ENCODE measurements at regions not wholly inside any gene's neighbourhood (a gene's known extent, or its start where the extent isn't known, plus 50 kb on each side); places are given as distances from the start of the nearest gene placed in this dataset.

- no peak for DNase-seq (ENCODE audit: low read depth)
Observed at GRCh38 chr10:29117781-29118180, 171.1 kb upstream of the LYZL1 start.

- DNase-seq (ENCODE audit: low read depth), result no peak
Observed at GRCh38 chr10:29119374-29119773, 169.5 kb upstream of the LYZL1 start.

GRCh38 chr10:29120216-29120615, 168.7 kb upstream of the LYZL1 start:
- DNase-seq (ENCODE audit: low read depth), result no peak

GRCh38 chr10:29124864-29125263, 164.0 kb upstream of the LYZL1 start:
- DNase-seq (ENCODE audit: low read depth), result no peak

- DNase-seq (ENCODE audit: low read depth), result no peak
Observed at GRCh38 chr10:29127037-29127700, 161.7 kb upstream of the LYZL1 start.

GRCh38 chr10:29127731-29128130, 161.1 kb upstream of the LYZL1 start:
- DNase-seq (ENCODE audit: low read depth), result no peak

GRCh38 chr10:29130190-29130673, 158.6 kb upstream of the LYZL1 start:
- no peak for DNase-seq (ENCODE audit: low read depth)

GRCh38 chr10:29131952-29132547, 156.8 kb upstream of the LYZL1 start:
- DNase-seq (ENCODE audit: low read depth), result no peak

GRCh38 chr10:29132551-29133111, 156.2 kb upstream of the LYZL1 start:
- DNase-seq (ENCODE audit: low read depth), result no peak

GRCh38 chr10:29135337-29135736, 153.5 kb upstream of the LYZL1 start:
- DNase-seq (ENCODE audit: low read depth), result no peak

- no peak for DNase-seq (ENCODE audit: low read depth)
Observed at GRCh38 chr10:29136411-29136810, 152.5 kb upstream of the LYZL1 start.

- DNase-seq (ENCODE audit: low read depth), result no peak
Observed at GRCh38 chr10:29140151-29140550, 148.7 kb upstream of the LYZL1 start.

GRCh38 chr10:29140991-29141390, 147.9 kb upstream of the LYZL1 start:
- DNase-seq (ENCODE audit: low read depth), result no peak

GRCh38 chr10:29141761-29142160, 147.1 kb upstream of the LYZL1 start:
- no peak for DNase-seq (ENCODE audit: low read depth)

- no peak for DNase-seq (ENCODE audit: low read depth)
Observed at GRCh38 chr10:29142516-29143314, 146.2 kb upstream of the LYZL1 start.

- DNase-seq (ENCODE audit: low read depth), result no peak
Observed at GRCh38 chr10:29144126-29144525, 144.7 kb upstream of the LYZL1 start.

GRCh38 chr10:29146311-29147100, 142.4 kb upstream of the LYZL1 start:
- DNase-seq (ENCODE audit: low read depth), result no peak

- no peak for DNase-seq (ENCODE audit: low read depth)
Observed at GRCh38 chr10:29150010-29150409, 138.9 kb upstream of the LYZL1 start.

- DNase-seq (ENCODE audit: low read depth), result no peak
Observed at GRCh38 chr10:29151005-29151404, 137.9 kb upstream of the LYZL1 start.

GRCh38 chr10:29157321-29157720, 131.5 kb upstream of the LYZL1 start:
- no peak for DNase-seq (ENCODE audit: low read depth)

GRCh38 chr10:29158066-29158465, 130.8 kb upstream of the LYZL1 start:
- DNase-seq (ENCODE audit: low read depth), result no peak

- no peak for DNase-seq (ENCODE audit: low read depth)
Observed at GRCh38 chr10:29160150-29160617, 128.7 kb upstream of the LYZL1 start.

All from activated T-helper 9 cell treated with anti-CD3 and anti-CD28 coated beads, Interleukin-2, amount 50 U/mL, for 16 hours (primary cell).